ENCODE measurements at regions not wholly inside any gene's neighbourhood (a gene's known extent, or its start where the extent isn't known, plus 50 kb on each side); places are given as distances from the start of the nearest gene placed in this dataset.

- TF ChIP-seq CTCF (IDR thresholded peaks at IDR 0.05) (no peak), POLR2A (IDR thresholded peaks at IDR 0.05) (no peak)
Observed at GRCh38 chr1:115495111-115495510, 146.7 kb upstream of the VANGL1 start.

Measured in esophagus squamous epithelium (tissue), 4 donors.